Mammary epithelial cell (primary cell): ENCODE measurements at regions not wholly inside any gene's neighbourhood (a gene's known extent, or its start where the extent isn't known, plus 50 kb on each side); places are given as distances from the start of the nearest gene placed in this dataset.

Experiments used
- EZH2 ChIP-seq: IDR thresholded peaks from 2 replicates; pipeline ENCODE4 v1.6.1; 2012; ENCODE audit warnings: low read length, inconsistent platforms, borderline replicate concordance
- TF ChIP-seq, protein P1 (sequence below), 2 donors: IDR thresholded peaks in 1 of 2; conservative IDR thresholded peaks in 1 of 2; 2 replicates each; pipeline ENCODE4 v1.5.1; 2011 to 2012; ENCODE audit warnings: inconsistent platforms in 2 of 2, low read length in 2 of 2, mild to moderate bottlenecking in 2 of 2, control low read depth in 1 of 2, low read depth in 1 of 2; ENCODE audit not compliant: insufficient read depth in 1 of 2; ENCODE audit errors: extremely low read depth in 1 of 2

DNA sequence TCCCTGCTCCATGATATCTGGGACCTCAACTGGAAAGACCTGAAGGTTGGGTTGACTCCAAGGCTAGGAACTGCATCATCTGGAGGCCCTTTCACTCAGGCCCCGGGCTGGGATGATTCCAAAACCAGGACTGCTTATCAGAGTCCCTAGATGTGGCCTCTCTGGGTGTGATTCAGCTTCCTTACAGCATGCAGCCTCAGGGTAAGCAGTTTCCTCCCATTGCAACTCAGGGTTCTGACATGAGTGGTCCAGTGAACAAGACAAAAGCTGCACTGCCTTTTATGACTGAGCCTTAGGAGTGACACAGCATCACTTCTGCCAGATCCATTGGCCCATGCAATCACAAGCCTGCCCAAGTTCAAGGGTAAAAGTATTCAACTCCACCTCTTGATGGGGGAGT lies 502.8 kb downstream of the COG6 start:
- TF ChIP-seq, protein P1, sequence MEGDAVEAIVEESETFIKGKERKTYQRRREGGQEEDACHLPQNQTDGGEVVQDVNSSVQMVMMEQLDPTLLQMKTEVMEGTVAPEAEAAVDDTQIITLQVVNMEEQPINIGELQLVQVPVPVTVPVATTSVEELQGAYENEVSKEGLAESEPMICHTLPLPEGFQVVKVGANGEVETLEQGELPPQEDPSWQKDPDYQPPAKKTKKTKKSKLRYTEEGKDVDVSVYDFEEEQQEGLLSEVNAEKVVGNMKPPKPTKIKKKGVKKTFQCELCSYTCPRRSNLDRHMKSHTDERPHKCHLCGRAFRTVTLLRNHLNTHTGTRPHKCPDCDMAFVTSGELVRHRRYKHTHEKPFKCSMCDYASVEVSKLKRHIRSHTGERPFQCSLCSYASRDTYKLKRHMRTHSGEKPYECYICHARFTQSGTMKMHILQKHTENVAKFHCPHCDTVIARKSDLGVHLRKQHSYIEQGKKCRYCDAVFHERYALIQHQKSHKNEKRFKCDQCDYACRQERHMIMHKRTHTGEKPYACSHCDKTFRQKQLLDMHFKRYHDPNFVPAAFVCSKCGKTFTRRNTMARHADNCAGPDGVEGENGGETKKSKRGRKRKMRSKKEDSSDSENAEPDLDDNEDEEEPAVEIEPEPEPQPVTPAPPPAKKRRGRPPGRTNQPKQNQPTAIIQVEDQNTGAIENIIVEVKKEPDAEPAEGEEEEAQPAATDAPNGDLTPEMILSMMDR (conservative IDR thresholded peaks at IDR 0.05 in 1 of 2, IDR thresholded peaks at IDR 0.05 in 1 of 2; ENCODE audit: extremely low read depth in 1 of 2, insufficient read depth in 1 of 2, low read depth in 1 of 2, low read length in 2 of 2) = no peak
- no peak for TF ChIP-seq EZH2
